HEK293 (cell line): ENCODE measurements at regions not wholly inside any gene's neighbourhood (a gene's known extent, or its start where the extent isn't known, plus 50 kb on each side); places are given as distances from the start of the nearest gene placed in this dataset.
"Not testable (repeated sequence)": the region's sequence is repeated elsewhere in the genome, so short reads cannot be mapped to it uniquely, and the experiment has no call there.

Experiments used
- ZBTB17 ChIP-seq: fragments of 450-650 bp; formaldehyde crosslinking; IDR thresholded peaks from 2 replicates; pipeline ENCODE4 v1.5.1; 2016; ENCODE audit warnings: missing biosample characterization, missing genetic modification characterization
- ZNF561 ChIP-seq: fragments of 450-650 bp; IDR thresholded peaks from 2 replicates; pipeline ENCODE4 v1.5.1; 2018; ENCODE audit warnings: missing biosample characterization, missing genetic modification characterization, borderline replicate concordance
- ZNF596 ChIP-seq: fragments of 450-650 bp; IDR thresholded peaks from 2 replicates; pipeline ENCODE4 v1.5.0; 2018; ENCODE audit warnings: missing biosample characterization, mild to moderate bottlenecking, missing genetic modification characterization, moderate library complexity
- TF ChIP-seq, protein P1 (sequence below): fragments of 450-650 bp; formaldehyde crosslinking; IDR thresholded peaks from 2 replicates; pipeline ENCODE4 v1.5.1; 2016; ENCODE audit warnings: missing biosample characterization, missing genetic modification characterization

DNA sequence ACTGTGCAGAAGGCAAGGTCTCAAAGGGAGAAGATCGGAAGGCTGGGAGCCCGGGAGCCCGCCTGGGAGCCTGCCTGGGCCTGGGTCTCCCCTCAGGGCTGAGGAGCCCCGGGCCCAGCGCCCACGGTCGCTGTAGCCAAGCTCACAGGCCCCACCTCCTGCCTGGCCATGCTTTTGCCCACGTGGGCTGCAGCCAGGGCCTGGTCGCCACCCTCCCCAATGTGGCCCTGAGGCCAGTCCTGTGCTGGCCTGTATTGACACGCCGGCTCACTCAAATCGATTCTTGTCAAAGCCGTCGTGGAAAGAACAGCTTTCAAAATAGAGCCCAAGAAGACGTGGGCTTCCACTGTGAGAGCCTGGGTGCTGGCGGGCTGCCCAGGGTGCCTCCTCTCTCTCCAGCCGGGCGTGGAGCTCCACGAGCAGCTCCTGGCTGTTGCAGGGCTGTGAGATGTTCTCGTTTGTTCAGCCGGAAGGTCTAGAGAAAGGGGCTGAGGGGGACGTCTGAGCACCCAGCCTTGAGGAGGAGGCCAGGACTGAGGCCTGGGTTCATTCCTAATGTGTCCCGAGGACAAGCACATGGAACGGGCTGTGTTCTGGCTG is 4433.7 kb upstream of the TPTE start:
- TF ChIP-seq, protein P1, sequence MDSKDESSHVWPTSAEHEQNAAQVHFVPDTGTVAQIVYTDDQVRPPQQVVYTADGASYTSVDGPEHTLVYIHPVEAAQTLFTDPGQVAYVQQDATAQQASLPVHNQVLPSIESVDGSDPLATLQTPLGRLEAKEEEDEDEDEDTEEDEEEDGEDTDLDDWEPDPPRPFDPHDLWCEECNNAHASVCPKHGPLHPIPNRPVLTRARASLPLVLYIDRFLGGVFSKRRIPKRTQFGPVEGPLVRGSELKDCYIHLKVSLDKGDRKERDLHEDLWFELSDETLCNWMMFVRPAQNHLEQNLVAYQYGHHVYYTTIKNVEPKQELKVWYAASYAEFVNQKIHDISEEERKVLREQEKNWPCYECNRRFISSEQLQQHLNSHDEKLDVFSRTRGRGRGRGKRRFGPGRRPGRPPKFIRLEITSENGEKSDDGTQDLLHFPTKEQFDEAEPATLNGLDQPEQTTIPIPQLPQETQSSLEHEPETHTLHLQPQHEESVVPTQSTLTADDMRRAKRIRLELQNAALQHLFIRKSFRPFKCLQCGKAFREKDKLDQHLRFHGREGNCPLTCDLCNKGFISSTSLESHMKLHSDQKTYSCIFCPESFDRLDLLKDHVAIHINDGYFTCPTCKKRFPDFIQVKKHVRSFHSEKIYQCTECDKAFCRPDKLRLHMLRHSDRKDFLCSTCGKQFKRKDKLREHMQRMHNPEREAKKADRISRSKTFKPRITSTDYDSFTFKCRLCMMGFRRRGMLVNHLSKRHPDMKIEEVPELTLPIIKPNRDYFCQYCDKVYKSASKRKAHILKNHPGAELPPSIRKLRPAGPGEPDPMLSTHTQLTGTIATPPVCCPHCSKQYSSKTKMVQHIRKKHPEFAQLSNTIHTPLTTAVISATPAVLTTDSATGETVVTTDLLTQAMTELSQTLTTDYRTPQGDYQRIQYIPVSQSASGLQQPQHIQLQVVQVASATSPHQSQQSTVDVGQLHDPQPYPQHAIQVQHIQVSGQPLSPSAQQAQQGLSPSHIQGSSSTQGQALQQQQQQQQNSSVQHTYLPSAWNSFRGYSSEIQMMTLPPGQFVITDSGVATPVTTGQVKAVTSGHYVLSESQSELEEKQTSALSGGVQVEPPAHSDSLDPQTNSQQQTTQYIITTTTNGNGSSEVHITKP (tag by site-specific recombination), result not testable (repeated sequence)
- TF ChIP-seq ZBTB17; ZNF561; ZNF596 (tag by site-specific recombination): not testable (repeated sequence)
